ENCODE measurements at regions not wholly inside any gene's neighbourhood (a gene's known extent, or its start where the extent isn't known, plus 50 kb on each side); places are given as distances from the start of the nearest gene placed in this dataset.

DNA sequence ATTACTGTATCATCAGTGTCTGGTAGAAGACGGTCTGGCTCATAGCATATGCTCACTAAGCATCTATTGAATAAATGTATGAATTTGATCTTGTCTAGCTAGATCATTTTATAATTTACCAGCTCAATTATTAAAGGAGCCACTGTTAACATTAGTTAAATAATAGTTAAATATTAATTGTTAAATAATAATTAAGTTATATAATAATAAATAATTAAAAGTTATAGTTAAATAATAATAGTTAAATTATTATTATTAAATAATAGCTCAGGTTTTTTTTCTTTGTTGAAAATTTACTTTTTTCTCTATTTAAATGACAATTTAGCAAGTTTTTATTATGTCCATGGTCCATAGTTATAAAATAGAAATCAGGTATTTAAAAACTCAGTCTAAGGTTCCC, 274.4 kb downstream of the OXSM start:
- TF ChIP-seq, protein P1, sequence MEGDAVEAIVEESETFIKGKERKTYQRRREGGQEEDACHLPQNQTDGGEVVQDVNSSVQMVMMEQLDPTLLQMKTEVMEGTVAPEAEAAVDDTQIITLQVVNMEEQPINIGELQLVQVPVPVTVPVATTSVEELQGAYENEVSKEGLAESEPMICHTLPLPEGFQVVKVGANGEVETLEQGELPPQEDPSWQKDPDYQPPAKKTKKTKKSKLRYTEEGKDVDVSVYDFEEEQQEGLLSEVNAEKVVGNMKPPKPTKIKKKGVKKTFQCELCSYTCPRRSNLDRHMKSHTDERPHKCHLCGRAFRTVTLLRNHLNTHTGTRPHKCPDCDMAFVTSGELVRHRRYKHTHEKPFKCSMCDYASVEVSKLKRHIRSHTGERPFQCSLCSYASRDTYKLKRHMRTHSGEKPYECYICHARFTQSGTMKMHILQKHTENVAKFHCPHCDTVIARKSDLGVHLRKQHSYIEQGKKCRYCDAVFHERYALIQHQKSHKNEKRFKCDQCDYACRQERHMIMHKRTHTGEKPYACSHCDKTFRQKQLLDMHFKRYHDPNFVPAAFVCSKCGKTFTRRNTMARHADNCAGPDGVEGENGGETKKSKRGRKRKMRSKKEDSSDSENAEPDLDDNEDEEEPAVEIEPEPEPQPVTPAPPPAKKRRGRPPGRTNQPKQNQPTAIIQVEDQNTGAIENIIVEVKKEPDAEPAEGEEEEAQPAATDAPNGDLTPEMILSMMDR (IDR thresholded peaks at IDR 0.05; ENCODE audit: borderline replicate concordance, extremely low read depth, low read length, poor library complexity, severe bottlenecking) = no peak
- no peak for TF ChIP-seq EZH2 (IDR thresholded peaks at IDR 0.05; ENCODE audit: borderline replicate concordance, low read depth, low read length, severe bottlenecking)

Data from DND-41 (cell line).